HCEC 1CT (cell line): ENCODE measurements at regions not wholly inside any gene's neighbourhood (a gene's known extent, or its start where the extent isn't known, plus 50 kb on each side); places are given as distances from the start of the nearest gene placed in this dataset.

Experiments used
- DNase-seq: peaks from one replicate; pipeline ENCODE4 v3.0.0-alpha.2; 2017

GRCh38 chr7:91537260-91538152 is 273.3 kb downstream of the FZD1 start:
- no peak for DNase-seq

GRCh38 chr7:91541641-91542040 is 277.4 kb downstream of the FZD1 start:
- DNase-seq, result no peak

GRCh38 chr7:91543646-91544045 is 279.4 kb downstream of the FZD1 start:
- no peak for DNase-seq

- no peak for DNase-seq
These were observed 285.6 kb downstream of the FZD1 start for GRCh38 chr7:91549878-91550277.

- no peak for DNase-seq
These were observed 286.7 kb downstream of the FZD1 start for GRCh38 chr7:91550931-91551330.

GRCh38 chr7:91551377-91552175 is 287.3 kb downstream of the FZD1 start:
- DNase-seq, result no peak

GRCh38 chr7:91553410-91553895 is 289.2 kb downstream of the FZD1 start:
- DNase-seq, result no peak

GRCh38 chr7:91554883-91555282 is 290.6 kb downstream of the FZD1 start:
- no peak for DNase-seq

GRCh38 chr7:91556239-91556638 is 292.0 kb downstream of the FZD1 start:
- DNase-seq, result no peak

GRCh38 chr7:91556956-91557650 is 292.9 kb downstream of the FZD1 start:
- no peak for DNase-seq

- DNase-seq, result peak; percentile 2
These were observed 293.7 kb downstream of the FZD1 start for GRCh38 chr7:91557789-91558404.

- DNase-seq, result no peak
These were observed 295.7 kb downstream of the FZD1 start for GRCh38 chr7:91559947-91560346.

- no peak for DNase-seq
These were observed 299.9 kb downstream of the FZD1 start for GRCh38 chr7:91564101-91564500.

GRCh38 chr7:91564541-91564940 is 300.3 kb downstream of the FZD1 start:
- no peak for DNase-seq

- DNase-seq, result no peak
These were observed 301.5 kb downstream of the FZD1 start for GRCh38 chr7:91565499-91566401.

GRCh38 chr7:91566402-91566732 is 302.1 kb downstream of the FZD1 start:
- DNase-seq, result no peak

GRCh38 chr7:91567081-91568012 is 303.1 kb downstream of the FZD1 start:
- no peak for DNase-seq

- no peak for DNase-seq
These were observed 303.9 kb downstream of the FZD1 start for GRCh38 chr7:91568138-91568537.

GRCh38 chr7:91569728-91570457 is 305.7 kb downstream of the FZD1 start:
- no peak for DNase-seq

- no peak for DNase-seq
These were observed 306.3 kb downstream of the FZD1 start for GRCh38 chr7:91570560-91570959.
